ENCODE measurements at regions not wholly inside any gene's neighbourhood (a gene's known extent, or its start where the extent isn't known, plus 50 kb on each side); places are given as distances from the start of the nearest gene placed in this dataset.

- H3K36me3 Mint-ChIP-seq (ENCODE audit: low read depth), result peaks cover 7% of the 10 kb centered on the region
- no peak overlapping the region for H3K4me3 Mint-ChIP-seq
- no peaks in the 10 kb centered on the region for H3K27me3 Mint-ChIP-seq (ENCODE audit: low read depth)
- H3K4me1 Mint-ChIP-seq (ENCODE audit: low read depth), result peaks cover 2% of the 10 kb centered on the region
- no peak overlapping the region for H3K27ac Mint-ChIP-seq
- H3K9me3 Mint-ChIP-seq, result peaks cover 5% of the 10 kb centered on the region
Observed at GRCh38 chr6:137761487-137761886, 105.6 kb upstream of the TNFAIP3 start.

- Mint-ChIP-seq H3K27ac (no peak overlapping the region), H3K4me3 (no peak overlapping the region), H3K4me1 (ENCODE audit: low read depth) (peaks cover 8% of the 10 kb centered on the region), H3K27me3 (ENCODE audit: low read depth) (no peaks in the 10 kb centered on the region), H3K9me3 (peaks cover 5% of the 10 kb centered on the region), H3K36me3 (ENCODE audit: low read depth) (peaks cover 7% of the 10 kb centered on the region)
Observed at GRCh38 chr6:137762168-137763090, 104.6 kb upstream of the TNFAIP3 start.

GRCh38 chr6:137763436-137763835 lies 103.6 kb upstream of the TNFAIP3 start:
- no peaks in the 10 kb centered on the region for H3K27me3 Mint-ChIP-seq (ENCODE audit: low read depth)
- peaks cover 9% of the 10 kb centered on the region for H3K36me3 Mint-ChIP-seq (ENCODE audit: low read depth)
- peaks cover 5% of the 10 kb centered on the region for H3K9me3 Mint-ChIP-seq
- H3K27ac Mint-ChIP-seq, result no peak overlapping the region
- no peak overlapping the region for H3K4me3 Mint-ChIP-seq
- H3K4me1 Mint-ChIP-seq (ENCODE audit: low read depth), result peaks cover 18% of the 10 kb centered on the region

- no peak overlapping the region for H3K27ac Mint-ChIP-seq
- no peak overlapping the region for H3K4me3 Mint-ChIP-seq
Observed at GRCh38 chr6:137763886-137764285, 103.2 kb upstream of the TNFAIP3 start.

GRCh38 chr6:137764464-137764863 lies 102.6 kb upstream of the TNFAIP3 start:
- Mint-ChIP-seq H3K27me3 (ENCODE audit: low read depth) (no peaks in the 10 kb centered on the region), H3K4me1 (ENCODE audit: low read depth) (peaks cover 25% of the 10 kb centered on the region), H3K27ac (no peak overlapping the region), H3K4me3 (no peak overlapping the region), H3K9me3 (peaks cover 5% of the 10 kb centered on the region), H3K36me3 (ENCODE audit: low read depth) (peaks cover 12% of the 10 kb centered on the region)

More at GRCh38 chr6:137763886-137764285, 103.2 kb upstream of the TNFAIP3 start:
- no peaks in the 10 kb centered on the region for H3K27me3 Mint-ChIP-seq (ENCODE audit: low read depth)
- H3K36me3 Mint-ChIP-seq (ENCODE audit: low read depth), result peaks cover 9% of the 10 kb centered on the region
- peaks cover 5% of the 10 kb centered on the region for H3K9me3 Mint-ChIP-seq
- peaks cover 22% of the 10 kb centered on the region for H3K4me1 Mint-ChIP-seq (ENCODE audit: low read depth)

- Mint-ChIP-seq H3K4me1 (ENCODE audit: low read depth) (peaks cover 25% of the 10 kb centered on the region), H3K27ac (no peak overlapping the region), H3K4me3 (no peak overlapping the region)
Observed at GRCh38 chr6:137765059-137765458, 102.0 kb upstream of the TNFAIP3 start.

GRCh38 chr6:137766596-137767370 lies 100.3 kb upstream of the TNFAIP3 start:
- peak overlapping the region; percentile 10 for H3K27ac Mint-ChIP-seq
- peaks cover 12% of the 10 kb centered on the region for H3K36me3 Mint-ChIP-seq (ENCODE audit: low read depth)
- H3K4me3 Mint-ChIP-seq, result no peak overlapping the region

More at GRCh38 chr6:137765059-137765458, 102.0 kb upstream of the TNFAIP3 start:
- H3K9me3 Mint-ChIP-seq, result peaks cover 5% of the 10 kb centered on the region
- H3K36me3 Mint-ChIP-seq (ENCODE audit: low read depth), result peaks cover 12% of the 10 kb centered on the region
- no peaks in the 10 kb centered on the region for H3K27me3 Mint-ChIP-seq (ENCODE audit: low read depth)

GRCh38 chr6:137767465-137767864 lies 99.6 kb upstream of the TNFAIP3 start:
- Mint-ChIP-seq H3K27me3 (ENCODE audit: low read depth) (no peaks in the 10 kb centered on the region), H3K27ac (no peak overlapping the region), H3K4me3 (no peak overlapping the region)

More at GRCh38 chr6:137766596-137767370, 100.3 kb upstream of the TNFAIP3 start:
- Mint-ChIP-seq H3K9me3 (peaks cover 5% of the 10 kb centered on the region), H3K4me1 (ENCODE audit: low read depth) (peaks cover 25% of the 10 kb centered on the region), H3K27me3 (ENCODE audit: low read depth) (no peaks in the 10 kb centered on the region)

GRCh38 chr6:137767911-137768690 lies 99.0 kb upstream of the TNFAIP3 start:
- peaks cover 17% of the 10 kb centered on the region for H3K36me3 Mint-ChIP-seq (ENCODE audit: low read depth)
- H3K9me3 Mint-ChIP-seq, result peaks cover 5% of the 10 kb centered on the region
- peak overlapping the region; percentile 96 for H3K27ac Mint-ChIP-seq
- H3K4me1 Mint-ChIP-seq (ENCODE audit: low read depth), result peaks cover 25% of the 10 kb centered on the region
- H3K27me3 Mint-ChIP-seq (ENCODE audit: low read depth), result no peaks in the 10 kb centered on the region
- H3K4me3 Mint-ChIP-seq, result peak overlapping the region; percentile 75

More at GRCh38 chr6:137767465-137767864, 99.6 kb upstream of the TNFAIP3 start:
- peaks cover 13% of the 10 kb centered on the region for H3K36me3 Mint-ChIP-seq (ENCODE audit: low read depth)
- peaks cover 25% of the 10 kb centered on the region for H3K4me1 Mint-ChIP-seq (ENCODE audit: low read depth)
- peaks cover 5% of the 10 kb centered on the region for H3K9me3 Mint-ChIP-seq

GRCh38 chr6:137768935-137769334 lies 98.1 kb upstream of the TNFAIP3 start:
- peak overlapping the region; percentile 96 for H3K27ac Mint-ChIP-seq
- H3K9me3 Mint-ChIP-seq, result peaks cover 5% of the 10 kb centered on the region
- peaks cover 25% of the 10 kb centered on the region for H3K4me1 Mint-ChIP-seq (ENCODE audit: low read depth)
- no peaks in the 10 kb centered on the region for H3K27me3 Mint-ChIP-seq (ENCODE audit: low read depth)
- peaks cover 18% of the 10 kb centered on the region for H3K36me3 Mint-ChIP-seq (ENCODE audit: low read depth)
- no peak overlapping the region for H3K4me3 Mint-ChIP-seq

- Mint-ChIP-seq H3K9me3 (no peaks in the 10 kb centered on the region), H3K4me3 (no peak overlapping the region), H3K36me3 (ENCODE audit: low read depth) (peaks cover 14% of the 10 kb centered on the region), H3K4me1 (ENCODE audit: low read depth) (peaks cover 25% of the 10 kb centered on the region), H3K27ac (no peak overlapping the region), H3K27me3 (ENCODE audit: low read depth) (no peaks in the 10 kb centered on the region)
Observed at GRCh38 chr6:137769797-137770362, 97.2 kb upstream of the TNFAIP3 start.

- Mint-ChIP-seq H3K4me1 (ENCODE audit: low read depth) (peaks cover 16% of the 10 kb centered on the region), H3K27ac (no peak overlapping the region), H3K4me3 (no peak overlapping the region), H3K27me3 (ENCODE audit: low read depth) (peaks cover 4% of the 10 kb centered on the region), H3K9me3 (no peaks in the 10 kb centered on the region), H3K36me3 (ENCODE audit: low read depth) (peaks cover 12% of the 10 kb centered on the region)
Observed at GRCh38 chr6:137772541-137773250, 94.4 kb upstream of the TNFAIP3 start.

- H3K4me3 Mint-ChIP-seq, result no peak overlapping the region
- H3K27me3 Mint-ChIP-seq (ENCODE audit: low read depth), result peaks cover 4% of the 10 kb centered on the region
- H3K9me3 Mint-ChIP-seq, result no peaks in the 10 kb centered on the region
- H3K4me1 Mint-ChIP-seq (ENCODE audit: low read depth), result peaks cover 2% of the 10 kb centered on the region
- peaks cover 7% of the 10 kb centered on the region for H3K36me3 Mint-ChIP-seq (ENCODE audit: low read depth)
- H3K27ac Mint-ChIP-seq, result no peak overlapping the region
Observed at GRCh38 chr6:137775227-137775626, 91.8 kb upstream of the TNFAIP3 start.
